GM12891 (cell line): ENCODE measurements at regions not wholly inside any gene's neighbourhood (a gene's known extent, or its start where the extent isn't known, plus 50 kb on each side); places are given as distances from the start of the nearest gene placed in this dataset.

Source experiments
- POLR2A ChIP-seq: IDR thresholded peaks from 2 replicates; pipeline ENCODE4 v1.6.1; 2011; ENCODE audit warnings: low read depth, low read length, control low read depth
- POLR2AphosphoS5 ChIP-seq: IDR thresholded peaks from 2 replicates; pipeline ENCODE4 v1.6.1; 2011; ENCODE audit warnings: low read depth, low read length, control low read depth
- POU2F2 ChIP-seq: IDR thresholded peaks from 2 replicates; pipeline ENCODE4 v1.6.1; 2011; ENCODE audit warnings: low read depth, mild to moderate bottlenecking, control low read depth, low read length, moderate library complexity
- SPI1 ChIP-seq: IDR thresholded peaks from 2 replicates; pipeline ENCODE4 v1.6.1; 2011; ENCODE audit warnings: low read depth, low read length, control low read depth
- TAF1 ChIP-seq: IDR thresholded peaks from 2 replicates; pipeline ENCODE4 v1.6.1; 2011; ENCODE audit warnings: low read depth, low read length, control low read depth

DNA sequence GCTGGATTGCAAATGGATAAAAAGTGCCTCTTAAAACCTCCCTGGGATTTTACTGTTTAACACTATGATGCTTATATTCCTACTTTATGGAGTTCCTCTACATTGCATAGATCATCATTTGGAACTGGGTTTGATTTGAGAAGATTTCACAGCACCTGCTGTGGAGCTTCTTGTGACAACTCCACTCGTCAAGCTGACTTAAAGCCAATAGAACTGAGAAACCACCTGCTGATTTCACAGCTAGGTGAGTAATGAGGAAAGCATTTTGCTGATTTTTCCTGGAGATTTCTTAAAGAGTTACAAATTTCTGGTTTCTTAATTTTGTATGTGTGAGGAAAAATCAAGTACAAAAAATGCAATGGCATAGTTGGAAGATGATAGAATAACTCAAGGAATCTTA, 739.1 kb upstream of the LRRTM1 start:
- TF ChIP-seq POLR2A (no peak), POLR2AphosphoS5 (no peak), TAF1 (no peak), SPI1 (no peak), POU2F2 (no peak)
